PC-9 (cell line): ENCODE measurements at regions not wholly inside any gene's neighbourhood (a gene's known extent, or its start where the extent isn't known, plus 50 kb on each side); places are given as distances from the start of the nearest gene placed in this dataset.

Experiments
- EZH2 ChIP-seq: fragments of 200-600 bp; sonication (generic); IDR thresholded peaks from 2 replicates; pipeline ENCODE4 v1.8.0; 2017; ENCODE audit warnings: antibody characterized with exemption, low read depth
- TF ChIP-seq, protein P1 (sequence below): fragments of 200-600 bp; sonication (generic); conservative IDR thresholded peaks from 2 replicates; pipeline ENCODE4 v1.6.1; 2017; ENCODE audit warnings: mixed run types, antibody characterized with exemption, mild to moderate bottlenecking, moderate library complexity

DNA sequence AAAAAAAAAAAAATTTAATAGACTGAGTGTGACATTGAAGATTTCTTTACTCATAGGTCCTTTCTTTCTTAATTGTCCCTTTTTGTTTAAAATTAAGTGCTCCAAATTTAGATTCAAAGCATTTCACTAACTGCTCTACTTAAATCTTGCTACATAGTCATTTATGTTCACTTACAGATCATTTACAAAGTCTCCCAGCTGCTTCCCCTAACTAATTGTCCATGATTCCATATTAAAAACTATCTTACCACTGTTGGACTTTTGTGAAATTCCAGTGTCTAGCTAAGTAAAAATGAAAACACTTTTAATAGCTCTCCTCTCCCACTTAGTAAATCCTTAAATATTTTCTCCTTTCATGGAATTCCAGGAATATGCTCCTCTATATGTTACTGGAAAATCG, 850.5 kb downstream of the NR2F1-AS1 start:
- TF ChIP-seq, protein P1, sequence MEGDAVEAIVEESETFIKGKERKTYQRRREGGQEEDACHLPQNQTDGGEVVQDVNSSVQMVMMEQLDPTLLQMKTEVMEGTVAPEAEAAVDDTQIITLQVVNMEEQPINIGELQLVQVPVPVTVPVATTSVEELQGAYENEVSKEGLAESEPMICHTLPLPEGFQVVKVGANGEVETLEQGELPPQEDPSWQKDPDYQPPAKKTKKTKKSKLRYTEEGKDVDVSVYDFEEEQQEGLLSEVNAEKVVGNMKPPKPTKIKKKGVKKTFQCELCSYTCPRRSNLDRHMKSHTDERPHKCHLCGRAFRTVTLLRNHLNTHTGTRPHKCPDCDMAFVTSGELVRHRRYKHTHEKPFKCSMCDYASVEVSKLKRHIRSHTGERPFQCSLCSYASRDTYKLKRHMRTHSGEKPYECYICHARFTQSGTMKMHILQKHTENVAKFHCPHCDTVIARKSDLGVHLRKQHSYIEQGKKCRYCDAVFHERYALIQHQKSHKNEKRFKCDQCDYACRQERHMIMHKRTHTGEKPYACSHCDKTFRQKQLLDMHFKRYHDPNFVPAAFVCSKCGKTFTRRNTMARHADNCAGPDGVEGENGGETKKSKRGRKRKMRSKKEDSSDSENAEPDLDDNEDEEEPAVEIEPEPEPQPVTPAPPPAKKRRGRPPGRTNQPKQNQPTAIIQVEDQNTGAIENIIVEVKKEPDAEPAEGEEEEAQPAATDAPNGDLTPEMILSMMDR: no peak
- no peak for TF ChIP-seq EZH2
